ENCODE measurements at regions not wholly inside any gene's neighbourhood (a gene's known extent, or its start where the extent isn't known, plus 50 kb on each side); places are given as distances from the start of the nearest gene placed in this dataset.

GRCh38 chr14:56745097-56745496 lies 65.2 kb downstream of the OTX2 start:
- H3K9me3 ChIP-seq = no peaks in the 10 kb centered on the region
- no peak for DNase-seq
- H3K36me3 ChIP-seq = no peaks in the 10 kb centered on the region
- no peak for TF ChIP-seq CTCF (IDR thresholded peaks at IDR 0.05)
- no peaks in the 10 kb centered on the region for H3K4me1 ChIP-seq
- H3K27me3 ChIP-seq = no peaks in the 10 kb centered on the region
- intact Hi-C loops (cut with DNase I; ENCODE audit: low total_unique reads) = no loop called here
- no peak overlapping the region for H3K27ac ChIP-seq
- no peak overlapping the region for H3K4me3 ChIP-seq

DNA sequence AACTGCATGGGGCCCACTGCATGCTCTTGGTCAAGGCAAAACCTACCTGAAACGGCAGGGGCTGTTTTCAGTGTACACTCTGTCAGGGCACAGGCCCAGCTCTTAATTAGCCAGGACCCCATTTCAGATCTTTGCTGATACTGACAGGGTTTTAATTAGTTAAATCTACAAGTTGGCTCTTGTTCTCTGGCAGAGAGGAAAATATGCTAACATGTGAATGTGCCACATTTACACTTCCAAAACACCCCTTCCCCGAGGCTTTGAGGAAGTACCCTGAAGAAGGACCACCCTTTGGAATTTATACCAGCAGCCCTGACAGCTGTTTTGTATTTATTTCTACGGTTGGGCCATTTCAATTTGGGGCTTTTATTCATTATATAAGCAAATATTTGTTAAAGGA lies 66.3 kb downstream of the OTX2 start:
- Histone ChIP-seq H3K27me3 (no peaks in the 10 kb centered on the region), H3K36me3 (no peaks in the 10 kb centered on the region), H3K27ac (no peak overlapping the region), H3K4me1 (no peaks in the 10 kb centered on the region), H3K4me3 (no peak overlapping the region), H3K9me3 (no peaks in the 10 kb centered on the region)
- TF ChIP-seq CTCF (IDR thresholded peaks at IDR 0.05) = no peak
- no peak for DNase-seq
- intact Hi-C loops (cut with DNase I; ENCODE audit: low total_unique reads) = no loop called here

- Histone ChIP-seq H3K27me3 (no peaks in the 10 kb centered on the region), H3K4me1 (no peaks in the 10 kb centered on the region), H3K27ac (no peak overlapping the region), H3K36me3 (no peaks in the 10 kb centered on the region), H3K9me3 (no peaks in the 10 kb centered on the region), H3K4me3 (no peak overlapping the region)
- no peak for DNase-seq
- TF ChIP-seq CTCF (IDR thresholded peaks at IDR 0.05) = no peak
- intact Hi-C loops (cut with DNase I; ENCODE audit: low total_unique reads) = loop anchor here (1.0 kb wide), 1 partner anchor 30 kb away; no protein-coding TSS in a partner anchor
Observed at GRCh38 chr14:56742391-56742878, 67.8 kb downstream of the OTX2 start.

GRCh38 chr14:56741325-56741724 lies 69.0 kb downstream of the OTX2 start:
- no peaks in the 10 kb centered on the region for H3K4me1 ChIP-seq
- TF ChIP-seq CTCF (IDR thresholded peaks at IDR 0.05) = no peak
- DNase-seq = no peak
- no peak overlapping the region for H3K4me3 ChIP-seq
- H3K36me3 ChIP-seq = no peaks in the 10 kb centered on the region
- H3K9me3 ChIP-seq = no peaks in the 10 kb centered on the region
- intact Hi-C loops (cut with DNase I; ENCODE audit: low total_unique reads) = no loop called here
- H3K27ac ChIP-seq = no peak overlapping the region
- H3K27me3 ChIP-seq = no peaks in the 10 kb centered on the region

GRCh38 chr14:56738020-56738419 lies 72.3 kb downstream of the OTX2 start:
- H3K4me1 ChIP-seq = no peaks in the 10 kb centered on the region
- intact Hi-C loops (cut with DNase I; ENCODE audit: low total_unique reads) = no loop called here
- TF ChIP-seq CTCF (IDR thresholded peaks at IDR 0.05) = no peak
- H3K4me3 ChIP-seq = no peak overlapping the region
- H3K36me3 ChIP-seq = no peaks in the 10 kb centered on the region
- H3K9me3 ChIP-seq = no peaks in the 10 kb centered on the region
- H3K27ac ChIP-seq = no peak overlapping the region
- no peaks in the 10 kb centered on the region for H3K27me3 ChIP-seq
- no peak for DNase-seq

DNA sequence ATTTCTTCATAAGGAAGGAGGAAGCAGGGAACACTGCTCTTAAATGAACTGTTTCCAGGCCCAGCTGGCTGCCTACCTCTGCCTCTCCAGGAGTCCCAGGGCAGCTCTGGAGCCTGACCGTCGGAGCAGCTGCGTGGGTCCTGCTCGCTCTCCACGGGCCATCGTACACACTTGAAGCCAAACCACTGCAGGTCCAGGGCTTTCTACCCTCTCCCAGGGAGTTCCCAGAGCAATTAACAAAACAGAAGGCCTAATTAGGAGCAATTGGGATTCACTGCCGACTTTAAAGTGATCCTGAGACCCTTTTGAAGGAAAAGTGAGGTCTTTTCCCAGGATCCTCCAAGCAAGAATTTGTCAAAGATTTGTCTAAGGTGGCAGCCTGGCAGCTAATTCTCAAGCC lies 76.9 kb downstream of the OTX2 start:
- H3K27ac ChIP-seq = no peak overlapping the region
- DNase-seq = no peak
- no peak overlapping the region for H3K4me3 ChIP-seq
- H3K4me1 ChIP-seq = no peaks in the 10 kb centered on the region
- no peaks in the 10 kb centered on the region for H3K9me3 ChIP-seq
- no peak for TF ChIP-seq CTCF (IDR thresholded peaks at IDR 0.05)
- H3K27me3 ChIP-seq = peaks cover 0 to 6% of the 10 kb centered on the region in 2 donors
- no peaks in the 10 kb centered on the region for H3K36me3 ChIP-seq
- intact Hi-C loops (cut with DNase I; ENCODE audit: low total_unique reads) = no loop called here

Data from tibial artery (tissue), 4 donors.